GM19023 (cell line): ENCODE measurements at regions not wholly inside any gene's neighbourhood (a gene's known extent, or its start where the extent isn't known, plus 50 kb on each side); places are given as distances from the start of the nearest gene placed in this dataset.
A peak's percentile ranks its signal among the peaks of the same experiment; 100 is the strongest.
"Not testable (repeated sequence)": the region's sequence is repeated elsewhere in the genome, so short reads cannot be mapped to it uniquely, and the experiment has no call there.

Experiments used
- ATAC-seq: cut with Tn5 transposase; IDR thresholded peaks from one replicate; pipeline ENCODE4 v1.9.1; 2021; ENCODE audit warnings: mild to moderate bottlenecking, moderate library complexity; ENCODE audit not compliant: unreplicated experiment

DNA sequence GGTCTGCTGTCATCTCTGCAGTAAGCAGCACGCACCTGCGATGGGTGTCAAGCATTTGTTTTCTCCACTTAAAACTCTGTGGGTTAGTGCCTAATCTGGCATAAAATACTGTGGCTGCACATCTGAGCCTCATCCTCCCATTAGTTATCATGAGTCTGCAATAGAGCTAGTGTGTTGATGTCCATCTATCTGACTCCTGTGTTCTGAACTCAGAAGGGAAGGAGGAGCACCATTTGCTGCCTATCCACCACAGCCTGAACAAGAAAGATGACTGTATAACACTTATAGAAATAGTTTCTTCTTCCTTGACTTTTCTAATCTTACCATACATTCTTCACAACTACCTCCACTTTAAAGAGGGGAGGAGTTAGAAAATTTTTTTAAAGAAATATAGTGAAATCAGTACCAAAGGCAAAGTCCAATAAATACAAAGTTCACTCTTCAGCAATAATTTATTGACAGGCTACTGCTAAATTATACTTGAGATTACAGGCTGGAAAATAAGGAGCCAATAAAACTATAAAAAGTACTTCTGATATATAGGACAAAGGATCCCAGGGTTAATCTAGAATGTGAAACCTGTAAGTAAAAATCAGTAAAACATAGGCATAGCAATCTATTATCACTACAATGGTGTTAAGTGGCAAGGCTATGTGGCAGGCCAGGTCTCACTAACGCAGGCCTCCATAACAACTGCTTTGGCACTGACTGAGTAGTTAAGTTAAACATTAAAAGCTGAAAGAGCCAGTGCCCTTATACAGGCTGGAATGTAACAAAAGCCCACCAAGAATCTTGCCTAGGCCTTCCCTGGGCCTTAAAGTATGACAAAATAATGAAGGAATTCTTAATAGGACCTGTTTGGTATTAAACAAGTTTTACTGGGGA lies 70.2 kb downstream of the LGALS9C start:
- ATAC-seq, result not testable (repeated sequence)

DNA sequence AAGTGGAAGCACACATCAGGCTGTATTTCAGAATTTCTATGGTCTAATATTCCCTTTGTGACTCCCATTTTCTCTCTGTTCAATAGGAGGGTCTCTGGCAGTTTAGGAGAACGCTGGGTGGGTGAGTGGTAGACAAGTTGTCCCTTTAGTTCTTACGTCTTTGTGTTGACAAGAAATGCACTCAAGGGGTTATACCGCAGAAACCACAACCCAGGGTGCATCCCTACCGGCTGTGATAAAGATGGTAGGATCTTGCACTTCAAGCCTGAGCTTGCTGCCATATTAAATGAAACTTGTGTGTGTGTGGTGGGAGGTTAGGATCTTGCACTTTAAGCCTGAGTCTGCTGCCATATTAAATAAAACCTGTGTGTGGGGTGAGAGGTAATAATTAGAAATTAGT lies 80.5 kb downstream of the LGALS9C start:
- ATAC-seq, result not testable (repeated sequence)

DNA sequence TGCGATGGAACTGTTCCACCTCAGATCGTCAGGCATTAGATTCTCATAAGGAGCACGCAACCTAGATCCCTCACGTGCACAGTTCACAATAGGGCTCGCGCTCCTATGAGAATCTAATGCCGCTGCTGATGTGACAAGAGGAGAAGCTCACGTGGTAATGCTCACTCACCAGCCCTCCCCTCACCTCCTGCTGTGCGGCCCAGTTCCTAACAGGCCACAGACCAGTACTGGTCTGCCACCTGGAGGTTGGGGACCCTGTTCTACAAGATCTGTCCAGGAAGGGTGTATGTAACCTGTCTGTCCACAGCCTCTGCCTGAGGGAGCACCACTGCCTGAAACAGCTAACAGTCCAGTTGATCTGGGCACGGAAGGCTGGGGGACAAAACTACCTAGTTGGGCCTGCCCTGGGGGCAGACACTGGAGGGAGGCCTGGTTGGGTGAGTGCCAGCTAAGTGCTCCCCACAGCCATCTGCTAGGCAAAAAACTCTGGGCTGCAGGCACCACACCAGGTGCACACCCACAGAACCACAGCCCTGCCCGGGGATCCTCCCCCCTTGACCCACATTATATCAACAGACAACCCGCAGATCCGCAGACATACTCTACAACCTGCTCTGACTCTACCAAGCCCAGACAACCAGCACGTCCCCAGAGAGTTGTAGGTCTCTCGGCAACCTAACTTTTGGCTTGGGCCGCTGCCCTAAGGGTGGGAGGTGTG lies 80.7 kb downstream of the TBC1D28 start:
- ATAC-seq, result peak; percentile 69

DNA sequence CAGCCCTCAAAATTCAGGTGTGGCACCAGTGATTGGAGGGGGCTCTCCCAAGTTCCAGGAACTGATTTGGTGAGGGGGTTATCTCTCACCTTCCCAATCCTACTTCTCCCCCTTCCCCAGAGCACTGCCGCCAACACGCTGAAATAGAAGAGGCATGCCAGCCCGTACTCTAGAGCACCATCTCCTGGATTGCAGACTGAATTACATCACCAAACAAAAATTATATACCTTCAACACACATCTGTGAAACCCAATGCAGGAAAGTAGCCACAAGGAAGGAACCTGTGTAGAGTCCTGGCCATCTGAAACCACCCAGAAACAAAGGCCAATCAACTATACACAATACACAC lies 80.1 kb downstream of the TBC1D28 start:
- ATAC-seq, result peak; percentile 25

DNA sequence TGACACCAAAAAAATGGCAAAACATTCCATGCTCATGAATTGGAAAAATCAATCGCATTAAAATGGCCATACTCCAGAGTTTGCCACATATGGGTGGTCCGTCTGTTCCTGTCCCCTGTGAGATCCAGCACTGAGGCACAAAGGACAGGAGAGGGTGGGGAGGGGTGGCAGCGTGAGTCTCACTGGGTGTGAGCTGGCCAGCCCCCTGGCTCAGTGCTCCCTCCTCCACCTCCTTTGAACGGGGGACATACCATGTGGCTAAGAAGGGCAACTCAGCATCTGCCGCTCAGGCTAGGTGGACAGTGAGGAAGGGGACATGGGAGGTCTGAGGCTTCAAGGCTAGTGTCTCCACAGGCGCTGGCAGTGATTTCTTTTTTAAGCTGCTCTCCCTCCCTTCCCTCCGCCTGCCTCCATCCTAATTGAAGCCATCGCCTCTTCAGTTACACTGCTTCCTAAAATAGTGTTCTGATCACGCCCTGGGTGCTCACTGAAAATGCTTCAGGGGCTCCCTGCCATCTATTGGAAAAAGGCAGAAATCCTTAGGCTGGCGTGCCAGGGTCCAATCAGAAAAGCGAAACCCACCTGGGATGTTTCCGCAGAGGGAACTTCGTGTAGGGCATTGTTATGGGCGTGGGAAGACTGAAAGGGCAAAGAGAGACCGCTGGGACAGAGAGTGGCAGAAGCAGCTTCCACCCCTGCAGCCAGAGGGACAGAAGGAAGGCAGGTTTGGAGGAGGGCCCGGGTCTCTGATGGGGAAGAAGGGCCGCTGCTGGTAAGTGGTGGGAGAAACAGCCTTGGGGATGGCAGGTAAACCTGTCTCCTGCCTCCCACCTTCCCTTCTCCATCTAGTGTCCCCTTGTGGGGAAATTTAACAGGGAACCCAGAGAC lies 75.8 kb downstream of the TBC1D28 start:
- ATAC-seq, result not testable (repeated sequence)

DNA sequence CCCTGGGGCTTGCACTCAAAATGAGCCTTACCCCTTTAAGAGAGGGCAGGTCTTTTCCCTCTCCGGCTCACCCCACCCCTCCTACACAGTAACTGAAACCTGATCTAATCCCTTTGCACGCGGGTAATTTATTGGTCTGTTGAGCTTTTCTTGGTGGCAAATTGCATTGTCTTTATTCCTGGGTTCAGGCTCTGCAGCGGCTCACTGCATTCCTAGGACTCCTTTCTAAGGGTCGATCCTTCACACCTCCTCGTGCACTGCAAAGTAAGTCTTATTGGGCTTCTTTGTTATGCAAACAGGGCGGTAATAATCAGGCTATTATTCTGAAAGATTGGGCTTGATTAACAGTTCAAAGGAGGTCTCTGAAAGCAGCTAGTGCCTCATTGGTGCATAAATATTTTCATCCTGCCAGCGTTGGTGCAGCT lies 74.7 kb downstream of the TBC1D28 start:
- ATAC-seq, result not testable (repeated sequence)

DNA sequence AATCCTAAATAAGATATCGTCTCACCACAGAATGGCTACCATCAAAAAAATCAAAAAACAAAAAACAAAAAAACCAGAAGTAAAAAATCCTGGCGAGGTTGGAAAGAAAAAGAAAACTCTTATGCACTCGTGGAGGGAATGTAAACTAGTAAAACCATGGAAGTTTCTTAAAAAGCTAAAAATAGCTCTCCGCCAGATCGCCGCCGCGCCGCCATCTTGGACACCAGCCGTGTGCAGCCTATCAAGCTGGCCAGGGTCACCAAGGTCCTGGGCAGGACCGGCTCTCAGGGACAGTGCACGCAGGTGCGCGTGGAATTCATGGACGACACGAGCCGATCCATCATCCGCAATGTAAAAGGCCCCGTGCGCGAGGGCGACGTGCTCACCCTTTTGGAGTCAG lies 71.7 kb downstream of the TBC1D28 start:
- ATAC-seq, result not testable (repeated sequence)

DNA sequence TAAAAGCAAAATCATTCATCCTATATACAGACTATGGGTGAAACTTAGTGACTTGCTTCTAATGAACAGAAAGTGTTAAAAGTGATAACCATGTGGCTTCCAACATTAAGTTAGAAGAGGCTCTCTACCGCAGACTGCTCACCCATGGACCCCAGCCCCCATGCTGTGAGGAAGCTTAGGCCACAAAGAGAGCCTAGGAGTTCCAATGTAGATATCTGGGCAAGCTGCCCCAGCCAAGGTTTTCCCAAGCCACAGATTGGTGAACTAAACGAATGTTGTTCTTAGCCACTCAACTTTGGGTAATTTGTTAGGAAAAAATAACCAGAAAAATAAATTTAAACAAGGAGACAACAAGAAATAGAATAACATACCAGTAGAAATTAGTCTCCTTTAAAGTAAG lies 70.1 kb downstream of the TBC1D28 start:
- not testable (repeated sequence) for ATAC-seq
